COLO668 (cell line): ENCODE measurements at regions not wholly inside any gene's neighbourhood (a gene's known extent, or its start where the extent isn't known, plus 50 kb on each side); places are given as distances from the start of the nearest gene placed in this dataset.
"Not testable (repeated sequence)": the region's sequence is repeated elsewhere in the genome, so short reads cannot be mapped to it uniquely, and the experiment has no call there.

Experiments used
- DNase-seq: peaks from one replicate; lab custom pipeline; 2025; ENCODE audit not compliant: unreplicated experiment; lab: John Stamatoyannopoulos, UW

DNA sequence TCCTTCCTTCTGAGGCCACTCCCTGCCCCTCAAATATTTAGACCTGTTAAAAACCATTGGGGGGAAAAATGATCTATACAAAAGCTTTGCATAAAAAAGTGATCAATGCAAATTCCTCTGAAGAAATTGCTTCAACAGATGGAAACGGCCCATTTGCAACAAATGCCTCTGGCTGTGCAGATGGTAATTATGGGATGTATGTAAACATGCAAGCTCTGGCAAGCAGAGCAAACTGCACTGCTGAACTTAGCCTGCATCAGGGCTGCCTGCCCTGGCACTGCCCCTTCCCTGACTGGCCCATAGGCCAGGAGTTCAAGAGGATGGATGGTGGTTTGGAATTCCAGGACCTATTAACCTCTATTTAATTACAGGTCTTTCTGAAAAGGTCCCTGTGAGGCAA is 388.7 kb downstream of the MIAT start:
- DNase-seq = peak; percentile 45

DNA sequence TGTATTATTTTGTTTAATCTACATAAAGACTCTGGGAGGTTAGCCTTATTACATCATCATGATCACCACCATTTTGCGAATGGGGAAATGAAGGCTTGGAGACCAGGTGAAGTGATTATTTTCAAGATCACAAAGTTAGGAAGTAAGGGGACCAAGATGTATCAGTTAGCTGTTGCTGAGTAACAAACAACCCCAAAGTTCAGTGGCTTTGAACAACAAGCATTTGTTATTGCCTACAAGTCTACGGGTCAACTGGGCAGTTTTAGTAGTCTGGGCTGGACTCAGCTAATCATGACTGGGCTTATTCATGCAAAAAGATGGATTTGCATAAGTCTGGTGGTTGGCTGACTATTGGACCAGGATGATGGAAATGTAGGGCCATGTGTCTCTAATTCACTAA is 389.2 kb downstream of the MIAT start:
- DNase-seq = no peak

DNA sequence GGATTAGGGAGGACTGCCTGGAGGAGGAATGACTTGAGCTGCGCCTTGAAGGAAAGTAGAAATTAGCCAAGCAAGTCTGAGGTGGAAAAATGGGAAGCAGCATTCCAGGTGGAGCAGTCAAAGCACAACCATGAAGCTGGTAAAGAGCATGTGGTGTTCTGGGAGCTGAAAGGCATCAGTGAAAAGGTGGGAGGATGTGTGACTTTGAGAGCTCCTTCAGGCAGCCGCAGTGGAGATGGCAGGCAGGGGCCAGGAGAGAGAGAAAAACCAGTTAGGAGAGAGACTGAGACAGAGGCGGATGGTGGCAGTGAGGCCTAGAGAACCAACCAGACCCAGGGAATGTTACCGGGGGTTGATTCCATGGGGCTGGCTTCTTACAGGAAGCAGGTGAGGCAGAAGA is 393.4 kb downstream of the MIAT start:
- no peak for DNase-seq

DNA sequence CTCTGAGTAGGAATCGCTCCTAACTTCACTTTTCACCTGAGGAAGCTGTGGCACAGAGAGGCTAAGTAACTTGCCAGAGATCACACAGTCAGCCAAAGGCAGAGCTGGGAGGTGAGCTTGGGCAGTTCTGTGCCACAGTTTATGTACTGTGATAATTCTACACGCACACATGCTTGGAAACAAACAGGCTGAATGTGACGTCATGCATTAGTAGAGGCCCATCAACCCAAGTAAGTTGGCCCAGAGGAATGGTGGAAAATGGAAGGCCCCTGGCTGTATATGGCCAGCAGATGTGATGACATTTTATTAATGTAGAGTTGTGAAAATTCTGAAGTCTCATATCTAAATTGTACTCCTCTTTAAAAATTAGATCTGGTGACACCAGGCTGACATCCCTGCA is 394.0 kb downstream of the MIAT start:
- no peak for DNase-seq

DNA sequence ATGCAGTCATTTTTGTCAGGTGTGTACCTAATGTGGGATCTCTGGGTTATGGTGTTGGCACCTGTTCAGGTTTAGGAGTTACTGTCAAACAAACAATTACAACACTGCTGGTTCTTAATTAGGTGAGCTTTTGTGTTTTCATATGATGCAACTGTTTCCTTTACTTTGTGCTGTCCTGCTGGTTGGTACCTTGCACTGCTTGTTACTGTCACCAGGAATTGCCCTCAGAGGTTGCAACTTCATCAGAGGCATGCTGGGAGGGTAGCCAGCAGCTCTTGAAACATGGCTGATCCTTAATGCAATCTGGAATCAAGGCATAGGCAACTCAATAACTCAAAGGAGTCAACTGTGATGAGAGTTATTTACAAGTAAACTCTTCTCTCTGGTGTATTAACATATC is 400.3 kb downstream of the MIAT start:
- DNase-seq = no peak

DNA sequence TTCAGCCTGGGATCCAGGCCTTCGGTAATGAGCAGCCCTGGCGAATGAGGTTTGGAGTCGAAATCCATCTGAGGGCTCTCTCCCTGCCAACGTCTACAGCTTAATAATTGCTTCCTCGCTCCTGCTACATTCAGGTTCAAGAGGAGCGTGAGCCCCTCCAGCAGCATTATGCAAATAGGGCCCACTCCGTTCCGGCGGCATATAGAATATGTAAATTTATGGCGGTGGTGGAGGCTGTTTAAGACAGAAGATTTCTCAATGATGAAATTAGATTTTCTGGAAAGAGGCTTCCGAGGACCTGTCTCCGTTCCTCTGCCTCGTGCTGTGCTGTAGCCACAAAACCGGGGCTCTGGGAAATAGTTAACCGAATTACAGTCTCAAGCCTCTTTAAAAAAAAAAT is 402.8 kb downstream of the MIAT start:
- DNase-seq = no peak

DNA sequence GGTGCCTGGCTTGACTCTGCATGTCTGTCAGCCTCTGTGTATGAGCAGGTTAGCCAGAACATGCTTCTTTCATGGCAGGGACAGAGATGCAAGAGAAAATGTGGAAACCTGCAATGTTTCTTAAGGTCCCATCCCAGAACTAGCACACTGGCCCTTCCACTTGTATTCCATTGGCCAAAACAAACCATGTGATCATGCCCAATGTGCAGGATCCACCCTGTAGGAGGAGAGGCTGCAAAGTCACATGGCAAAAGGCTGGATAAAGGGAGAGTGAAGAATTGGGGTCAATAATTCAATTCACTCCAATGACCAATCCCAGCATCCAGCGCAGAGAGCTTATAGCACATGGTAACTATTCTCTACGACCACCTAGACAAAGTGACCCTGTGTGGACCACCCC is 405.5 kb downstream of the MIAT start:
- no peak for DNase-seq

DNA sequence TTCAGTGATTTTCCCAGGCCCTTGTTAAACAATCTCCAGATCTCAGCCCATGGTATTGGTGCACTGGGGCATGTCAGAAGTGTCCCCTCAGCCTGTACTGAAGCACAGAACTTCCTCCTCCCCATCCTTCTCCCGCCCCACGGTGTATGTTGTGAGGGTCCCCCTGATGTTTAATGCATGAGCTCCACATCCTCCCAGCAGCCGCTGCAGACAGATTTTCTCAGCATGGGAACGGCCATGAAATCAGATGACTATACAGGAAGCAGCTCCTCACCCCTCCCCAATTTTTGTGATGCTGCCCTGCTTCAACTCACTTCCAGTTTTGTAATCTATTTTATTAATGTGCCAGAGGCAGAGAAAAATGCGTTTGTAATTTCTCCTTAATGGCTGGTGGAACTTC is 406.0 kb downstream of the MIAT start:
- DNase-seq = no peak

DNA sequence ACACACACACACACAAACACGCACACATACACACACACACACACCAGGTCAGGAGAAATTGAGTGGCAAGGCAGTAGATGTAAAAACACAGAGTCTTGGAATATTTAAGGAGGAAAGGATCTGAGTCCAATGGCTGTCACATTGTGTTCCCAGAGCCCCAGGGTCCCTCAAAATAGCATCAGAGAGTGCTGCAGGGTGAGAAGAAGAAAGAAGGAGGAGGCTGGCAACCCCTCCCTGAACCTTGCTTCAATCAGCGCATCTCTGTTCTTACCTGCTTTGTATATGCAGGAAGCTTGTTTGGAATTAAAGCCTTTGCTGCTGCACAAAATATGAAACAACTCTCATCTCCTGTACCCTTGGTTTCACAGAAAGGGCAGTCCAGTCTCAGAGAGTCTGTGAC is 406.5 kb downstream of the MIAT start:
- no peak for DNase-seq

DNA sequence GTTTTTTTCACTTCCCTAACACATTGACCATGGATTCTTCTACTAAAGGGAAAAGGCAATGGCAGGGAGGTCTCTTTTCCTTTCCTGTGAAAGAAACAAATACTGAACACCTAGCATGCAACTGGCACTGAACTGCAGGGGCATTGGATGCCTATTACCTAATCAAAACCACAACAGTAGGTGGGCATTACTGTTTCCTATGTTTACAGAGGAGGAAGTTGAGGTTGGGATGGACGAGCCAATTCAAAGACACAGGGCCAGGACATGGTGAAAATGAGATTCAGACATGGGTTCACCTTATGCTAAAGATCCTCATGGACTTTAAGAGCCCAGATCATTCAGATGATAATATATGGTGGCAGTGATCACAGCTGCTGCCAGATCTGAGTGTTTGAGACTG is 407.0 kb downstream of the MIAT start:
- no peak for DNase-seq

DNA sequence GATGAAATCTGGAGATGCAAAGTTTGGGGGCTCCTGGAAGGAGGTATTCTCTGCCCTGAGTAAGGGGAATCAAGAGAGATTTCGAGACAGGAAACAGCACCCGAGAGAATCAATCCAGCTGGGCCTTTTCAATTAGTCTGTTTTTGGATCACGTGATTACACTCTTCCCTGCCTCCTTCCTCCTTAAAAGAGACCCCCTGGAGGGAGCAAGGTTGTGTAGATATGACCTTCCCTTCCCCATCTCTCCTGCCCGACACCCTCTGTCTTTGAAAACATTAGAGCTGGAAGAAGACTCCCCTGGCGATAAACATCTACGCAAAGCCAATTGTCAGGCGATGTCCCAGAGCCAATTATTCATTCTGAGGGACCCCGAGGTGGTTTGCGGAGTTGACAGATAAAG is 407.9 kb downstream of the MIAT start:
- no peak for DNase-seq

DNA sequence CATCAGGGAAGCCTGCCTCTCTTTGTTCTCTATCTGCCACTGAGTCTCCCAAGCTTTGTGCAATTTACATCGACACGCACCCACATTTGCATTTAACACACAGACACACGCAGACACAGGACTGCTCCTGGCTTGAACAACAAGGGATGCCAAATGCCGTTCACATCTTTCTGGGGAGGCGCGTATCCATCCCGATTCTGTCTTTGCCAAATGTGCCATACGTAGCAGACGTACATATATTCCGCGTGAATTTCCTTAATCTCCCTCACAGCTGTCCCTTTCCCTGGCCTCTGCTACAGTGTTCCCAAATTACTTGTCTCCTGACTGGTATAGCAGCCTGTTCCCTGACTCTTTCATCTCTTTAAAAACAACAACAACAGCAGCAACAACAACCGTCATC is 409.5 kb downstream of the MIAT start:
- DNase-seq = no peak

DNA sequence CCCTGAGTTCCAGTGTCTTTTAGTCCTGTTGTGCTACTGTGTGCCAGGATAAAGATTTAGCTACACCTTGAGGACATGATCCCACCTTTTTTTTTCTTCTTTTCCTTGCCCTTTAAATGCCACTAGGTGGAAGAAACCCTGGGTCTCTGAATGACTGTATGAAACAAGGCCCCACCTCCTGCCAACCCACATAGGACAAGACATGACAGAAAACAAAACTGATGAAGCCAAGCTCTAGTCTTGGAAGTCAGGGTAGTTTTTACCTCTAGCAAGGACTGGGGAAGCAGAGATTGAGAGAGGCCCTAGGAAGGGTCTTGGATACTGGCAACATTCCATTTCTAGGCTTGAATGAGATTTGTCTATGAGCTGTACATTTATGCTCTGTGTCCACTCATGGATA is 410.7 kb downstream of the MIAT start:
- DNase-seq = no peak

DNA sequence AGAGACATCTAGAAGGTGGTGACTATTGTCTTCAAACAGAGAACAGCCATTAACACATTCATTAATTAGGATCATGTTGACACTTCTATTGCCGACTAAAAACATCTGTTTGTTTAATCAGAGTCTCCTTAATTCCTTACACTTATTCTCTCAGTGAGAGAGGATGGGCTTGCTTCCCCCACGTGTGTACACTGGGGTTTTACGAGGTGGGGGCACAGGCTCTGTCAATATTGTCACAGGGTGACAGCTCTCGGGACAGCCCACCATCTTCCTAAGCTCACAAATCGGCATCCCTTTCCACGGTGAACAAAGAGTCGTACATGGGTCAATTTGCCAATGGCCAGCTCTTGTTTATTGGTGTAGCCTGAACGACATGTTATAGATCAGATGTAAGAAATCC is 413.2 kb downstream of the MIAT start:
- no peak for DNase-seq

DNA sequence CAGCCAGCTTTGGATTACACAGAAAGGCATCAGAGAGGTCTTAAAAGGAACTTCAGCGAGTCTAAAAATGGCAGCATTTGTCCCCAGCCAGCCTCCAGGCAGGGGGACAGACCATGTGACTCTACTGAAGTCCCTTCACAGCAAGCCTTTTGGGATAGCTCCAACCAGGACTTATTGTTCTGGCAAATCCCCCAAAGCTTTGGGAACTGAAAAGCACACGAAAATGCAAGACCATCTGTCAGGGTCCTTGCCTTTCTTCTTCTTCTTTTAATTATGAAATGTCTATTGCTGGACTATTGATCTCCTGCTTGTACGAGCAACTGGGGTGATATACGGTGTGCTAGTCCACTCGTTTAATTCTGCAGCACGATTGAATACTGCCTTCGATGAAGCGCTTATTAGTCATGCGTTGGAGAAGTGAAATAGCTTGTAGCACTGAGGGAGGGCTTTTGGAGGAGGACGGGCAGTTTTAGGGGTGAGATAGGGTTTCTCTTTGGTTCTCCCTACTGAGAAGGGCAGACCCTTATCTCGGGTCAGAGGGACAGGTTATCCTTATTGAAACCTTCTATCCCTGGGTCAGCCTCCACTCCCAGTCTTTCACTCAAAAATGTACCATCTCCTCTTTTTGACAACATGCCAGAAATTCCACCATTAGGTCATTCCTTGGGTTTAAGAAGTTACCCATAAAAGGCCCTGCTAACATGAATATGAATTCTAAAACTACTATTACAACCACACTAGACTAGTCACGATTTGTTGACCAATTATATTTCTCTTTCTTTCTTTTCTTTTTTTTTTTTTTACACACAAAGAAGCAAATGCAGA is 416.4 kb downstream of the MIAT start:
- no peak for DNase-seq

DNA sequence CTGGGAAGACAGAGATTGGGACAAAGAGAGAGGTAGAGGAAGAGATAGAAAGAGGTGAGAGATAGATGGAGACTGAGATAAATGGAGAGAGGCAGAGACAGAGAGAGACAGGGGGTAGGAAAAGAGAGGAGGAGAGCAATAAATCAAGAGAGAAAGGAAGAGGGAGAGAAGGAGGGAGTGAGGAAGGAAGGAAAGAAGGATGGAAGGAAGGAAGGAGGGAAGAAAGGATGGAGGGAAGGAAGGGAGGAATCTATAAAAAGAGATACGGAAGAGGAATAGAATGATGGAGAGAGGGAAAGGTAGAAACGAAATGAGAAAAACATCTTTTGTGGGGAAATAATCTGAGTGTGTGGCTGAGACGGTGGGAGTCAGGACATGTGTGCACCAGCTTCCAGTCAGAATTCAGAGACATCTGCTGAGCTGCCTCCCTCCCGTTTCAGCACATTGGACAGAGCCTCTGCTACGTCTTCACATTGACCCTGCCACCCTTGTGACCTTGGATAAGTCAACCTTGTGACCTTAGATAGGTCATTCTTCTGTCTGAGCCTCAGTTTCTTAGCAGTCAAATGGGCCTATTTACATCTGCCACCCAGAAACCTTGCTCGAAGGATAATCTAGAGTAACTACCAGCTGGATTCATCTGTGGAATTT is 417.8 kb downstream of the MIAT start:
- no peak for DNase-seq

DNA sequence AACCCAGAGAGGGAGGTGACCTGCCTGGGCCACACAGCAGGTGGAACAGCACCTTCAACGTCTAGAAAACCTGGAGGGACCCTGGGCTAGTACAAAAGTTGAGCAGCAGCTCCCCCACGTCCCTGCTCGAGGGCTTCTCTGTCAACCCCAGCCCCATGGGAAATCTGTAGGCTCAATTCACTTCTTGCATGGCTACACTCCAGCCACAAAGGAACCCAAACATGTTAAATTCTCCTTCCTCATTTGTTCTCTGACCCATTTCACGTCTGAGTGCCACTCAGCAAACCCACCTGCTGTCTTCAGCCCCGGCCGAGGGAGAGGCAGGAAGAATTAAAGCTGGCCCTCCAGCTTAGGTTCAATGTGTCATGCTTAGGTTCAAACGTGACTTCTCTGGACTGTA is 418.5 kb downstream of the MIAT start:
- no peak for DNase-seq

DNA sequence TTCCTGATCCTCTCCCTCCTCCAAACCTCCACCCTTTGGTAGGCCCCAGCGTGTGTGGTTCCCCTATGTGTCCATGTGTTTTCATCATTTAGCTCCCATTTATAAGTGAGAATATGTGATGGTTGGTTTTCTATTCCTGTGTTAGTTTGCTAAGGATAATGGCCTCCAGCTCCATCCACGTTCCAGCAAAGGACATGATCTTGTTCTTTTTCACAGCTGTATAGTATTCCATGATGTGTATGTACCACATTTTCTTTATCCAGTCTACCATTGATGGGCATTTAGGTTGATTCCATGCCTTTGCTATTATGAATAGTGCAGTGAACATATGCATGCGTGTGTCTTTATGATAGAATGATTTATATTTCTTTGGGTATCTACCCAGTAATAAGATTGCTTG is 420.7 kb downstream of the MIAT start:
- DNase-seq = not testable (repeated sequence)

DNA sequence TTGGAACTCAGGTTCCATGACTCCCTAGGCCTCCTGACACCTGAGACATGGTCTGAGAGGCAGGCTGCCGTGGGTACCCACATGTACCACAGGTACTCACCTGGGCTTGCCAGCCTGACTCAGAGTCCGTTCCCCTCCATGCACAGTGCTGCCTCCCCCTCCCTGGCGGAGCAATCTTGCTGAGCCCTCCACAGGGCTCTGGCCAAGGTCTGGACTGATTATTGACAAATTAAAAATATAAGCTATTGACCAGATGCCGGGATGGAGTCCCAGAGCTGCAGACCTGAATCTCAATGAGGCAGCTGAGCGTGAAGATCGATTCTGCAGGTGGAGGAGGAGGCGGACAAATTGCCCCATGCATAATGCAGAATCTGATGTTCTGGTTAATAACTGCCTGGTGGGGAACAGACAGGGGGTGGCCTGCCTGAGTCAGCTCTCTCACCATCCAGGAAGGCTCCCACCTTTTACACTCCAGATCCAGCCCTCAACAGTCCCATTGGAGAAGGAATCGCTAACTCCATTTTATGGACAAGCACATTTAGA is 422.7 kb downstream of the MIAT start:
- no peak for DNase-seq

DNA sequence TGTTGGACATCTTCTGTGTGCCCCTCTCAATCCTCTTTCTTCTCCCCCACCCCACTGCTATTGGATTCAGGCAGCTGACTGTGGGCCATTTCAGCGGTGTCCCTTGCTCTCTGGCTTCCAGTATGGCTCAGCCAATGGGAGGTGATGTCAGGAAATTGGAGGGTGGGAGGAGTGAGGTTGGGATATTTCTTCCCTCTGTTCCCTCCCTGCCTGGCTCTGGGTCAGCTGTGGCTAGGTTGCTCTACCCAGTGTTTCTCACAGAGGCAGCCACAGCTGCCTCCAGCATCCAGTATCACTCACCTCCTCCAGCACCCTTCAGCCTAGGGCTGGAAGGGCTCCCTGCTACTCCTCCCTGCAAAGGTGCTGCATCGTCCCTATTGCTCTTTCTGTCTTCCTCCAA is 423.5 kb downstream of the MIAT start:
- no peak for DNase-seq

DNA sequence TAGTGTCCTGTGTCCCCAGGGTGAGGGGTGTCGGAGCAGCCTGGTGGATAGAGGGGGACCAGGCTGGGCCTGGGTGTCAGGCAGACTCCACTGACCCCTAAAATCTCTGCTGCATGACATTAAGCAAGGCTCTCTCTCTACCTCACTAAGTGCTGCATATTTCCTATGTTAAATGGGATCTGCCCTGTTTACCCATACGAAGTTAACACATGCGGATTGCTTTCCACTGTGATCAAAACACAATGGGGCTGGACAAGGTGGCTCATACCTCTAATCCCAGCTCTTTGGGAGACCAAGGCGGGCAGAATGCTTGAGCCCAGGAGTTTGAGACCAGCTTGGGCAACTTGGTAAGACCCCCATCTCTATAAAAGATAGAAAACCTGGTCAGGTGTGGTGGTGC is 426.2 kb downstream of the MIAT start:
- no peak for DNase-seq

DNA sequence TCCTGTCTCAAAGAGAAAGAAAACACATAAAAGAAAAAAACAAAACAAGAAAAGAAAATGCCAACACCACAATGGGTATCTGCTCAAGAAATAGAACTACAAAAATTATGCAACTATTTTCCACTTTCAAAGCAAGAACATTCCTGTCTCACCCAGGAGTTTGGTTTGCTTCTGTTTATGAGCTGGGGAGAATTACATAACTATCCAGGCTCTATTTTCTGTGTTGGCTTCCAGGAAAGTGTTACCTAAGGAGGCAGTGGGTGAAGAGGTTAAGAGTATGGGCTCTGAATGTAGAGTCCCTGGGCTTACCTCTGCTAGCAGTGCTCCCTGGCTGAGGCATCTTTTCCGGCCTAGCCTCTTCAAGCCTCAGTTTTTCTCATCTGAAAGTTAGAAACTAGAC is 426.7 kb downstream of the MIAT start:
- DNase-seq = no peak
